Endodermal cell (in vitro differentiated cells): ENCODE measurements at regions not wholly inside any gene's neighbourhood (a gene's known extent, or its start where the extent isn't known, plus 50 kb on each side); places are given as distances from the start of the nearest gene placed in this dataset.

Experiments used
- DNase-seq: peaks from one replicate; pipeline ENCODE4 v3.0.0-alpha.2; 2017
- H3K27ac ChIP-seq: 2 replicates; pipeline ENCODE4 v1.5.1; 2013; ENCODE audit warnings: mild to moderate bottlenecking, low read depth, low read length, moderate library complexity
- H3K27me3 ChIP-seq: 2 replicates; pipeline ENCODE4 v1.6.1; 2013; ENCODE audit warnings: mild to moderate bottlenecking, low read length, moderate library complexity; ENCODE audit not compliant: insufficient read depth, control insufficient read depth, poor library complexity, severe bottlenecking
- H3K36me3 ChIP-seq: 2 replicates; pipeline ENCODE4 v1.7.0; 2013; ENCODE audit warnings: mild to moderate bottlenecking, low read length, moderate library complexity; ENCODE audit not compliant: control insufficient read depth, insufficient read depth
- H3K4me1 ChIP-seq: one replicate; pipeline ENCODE4 v1.7.0; 2013; ENCODE audit warnings: low read length; ENCODE audit not compliant: control insufficient read depth, insufficient read depth
- H3K4me3 ChIP-seq: 2 replicates; pipeline ENCODE4 v1.5.1; 2013; ENCODE audit warnings: mild to moderate bottlenecking, low read length, moderate library complexity
- H3K9ac ChIP-seq: 2 replicates; pipeline ENCODE4 v1.6.1; 2013; ENCODE audit warnings: mild to moderate bottlenecking, low read length, moderate library complexity; ENCODE audit not compliant: poor library complexity, severe bottlenecking; ENCODE audit errors: extremely low read depth
- H3K9me3 ChIP-seq: 2 replicates; pipeline ENCODE4 v1.6.1; 2013; ENCODE audit warnings: mild to moderate bottlenecking, low read length, moderate library complexity; ENCODE audit not compliant: control insufficient read depth
- H3K27ac Mint-ChIP-seq: 2 replicates; pipeline ENCODE4 v1.8.0; 2020; ENCODE audit warnings: mixed read lengths
- H3K27me3 Mint-ChIP-seq: 2 replicates; pipeline ENCODE4 v1.8.0; 2021; ENCODE audit warnings: mild to moderate bottlenecking, mixed read lengths; ENCODE audit not compliant: insufficient read depth
- H3K36me3 Mint-ChIP-seq: 2 replicates; pipeline ENCODE4 v1.8.0; 2020; ENCODE audit warnings: low read depth, mixed read lengths
- H3K4me1 Mint-ChIP-seq: 2 replicates; pipeline ENCODE4 v1.8.0; 2020; ENCODE audit warnings: mixed read lengths
- H3K4me3 Mint-ChIP-seq: 2 replicates; pipeline ENCODE4 v1.8.0; 2020; ENCODE audit warnings: mild to moderate bottlenecking, moderate library complexity, mixed read lengths
- H3K9me3 Mint-ChIP-seq: 2 replicates; pipeline ENCODE4 v1.8.0; 2020; ENCODE audit warnings: mild to moderate bottlenecking, mixed read lengths
- WGBS, 2 experiments: methylation state at CpG; one replicate each; pipeline versions ENCODE4 v1.1.5 to v1.1.7; 2013; ENCODE audit warnings: missing lambda C conversion rate in 2 of 2, mixed read lengths in 1 of 2; ENCODE audit not compliant: insufficient coverage in 1 of 2, insufficient read length in 1 of 2; 5-methylcytosine and 5-hydroxymethylcytosine counted together
- TF ChIP-seq, protein P1 (sequence below): fragments of 200-600 bp; sonication (generic); conservative IDR thresholded peaks from 2 replicates; pipeline ENCODE4 v1.5.0; 2021; ENCODE audit warnings: antibody characterized with exemption, mild to moderate bottlenecking

DNA sequence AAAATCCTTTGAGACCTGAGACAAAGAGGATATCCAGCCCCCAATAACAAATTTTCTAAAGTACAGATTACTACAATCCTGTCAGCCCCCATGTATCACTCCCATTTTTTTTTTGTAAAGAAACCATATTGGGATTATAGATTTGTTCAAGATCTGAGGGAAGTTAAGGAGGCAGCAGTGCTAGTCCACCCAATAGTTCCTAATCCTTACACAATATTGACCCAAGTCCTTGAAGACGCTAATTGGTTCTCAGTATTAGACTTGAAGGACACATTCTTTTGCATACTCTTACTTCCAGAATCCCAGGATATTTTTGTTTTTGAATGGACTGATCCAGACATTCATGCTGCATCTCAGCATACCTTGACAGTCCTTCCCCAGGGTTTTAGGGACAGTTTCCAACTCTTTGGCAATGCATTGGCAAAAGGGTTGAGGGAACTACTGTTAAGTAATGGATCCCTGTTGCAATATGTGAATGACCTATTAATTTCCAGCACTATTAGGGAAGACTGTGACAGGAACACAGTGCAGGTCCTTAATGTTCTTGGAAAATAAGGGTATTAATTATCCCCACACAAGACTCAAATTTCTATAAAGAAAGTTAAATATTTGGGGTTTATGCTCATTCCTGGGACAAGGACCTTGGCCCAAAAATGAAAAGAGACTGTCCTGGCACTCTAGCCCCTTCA, 1519.5 kb upstream of the SEL1L start:
- Mint-ChIP-seq H3K27me3 (no peaks in the 10 kb centered on the region), H3K4me3 (no peak overlapping the region), H3K27ac (no peak overlapping the region), H3K36me3 (no peaks in the 10 kb centered on the region), H3K4me1 (no peaks in the 10 kb centered on the region), H3K9me3 (no peaks in the 10 kb centered on the region)
- Histone ChIP-seq H3K9ac (no peak overlapping the region), H3K9me3 (no peaks in the 10 kb centered on the region), H3K4me3 (no peak overlapping the region), H3K27me3 (no peaks in the 10 kb centered on the region), H3K36me3 (no peaks in the 10 kb centered on the region), H3K27ac (no peak overlapping the region), H3K4me1 (no peaks in the 10 kb centered on the region)
- TF ChIP-seq, protein P1, sequence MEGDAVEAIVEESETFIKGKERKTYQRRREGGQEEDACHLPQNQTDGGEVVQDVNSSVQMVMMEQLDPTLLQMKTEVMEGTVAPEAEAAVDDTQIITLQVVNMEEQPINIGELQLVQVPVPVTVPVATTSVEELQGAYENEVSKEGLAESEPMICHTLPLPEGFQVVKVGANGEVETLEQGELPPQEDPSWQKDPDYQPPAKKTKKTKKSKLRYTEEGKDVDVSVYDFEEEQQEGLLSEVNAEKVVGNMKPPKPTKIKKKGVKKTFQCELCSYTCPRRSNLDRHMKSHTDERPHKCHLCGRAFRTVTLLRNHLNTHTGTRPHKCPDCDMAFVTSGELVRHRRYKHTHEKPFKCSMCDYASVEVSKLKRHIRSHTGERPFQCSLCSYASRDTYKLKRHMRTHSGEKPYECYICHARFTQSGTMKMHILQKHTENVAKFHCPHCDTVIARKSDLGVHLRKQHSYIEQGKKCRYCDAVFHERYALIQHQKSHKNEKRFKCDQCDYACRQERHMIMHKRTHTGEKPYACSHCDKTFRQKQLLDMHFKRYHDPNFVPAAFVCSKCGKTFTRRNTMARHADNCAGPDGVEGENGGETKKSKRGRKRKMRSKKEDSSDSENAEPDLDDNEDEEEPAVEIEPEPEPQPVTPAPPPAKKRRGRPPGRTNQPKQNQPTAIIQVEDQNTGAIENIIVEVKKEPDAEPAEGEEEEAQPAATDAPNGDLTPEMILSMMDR: no peak
- WGBS, 2 experiments: 96% methylated on average over 1 of the region's 1 CpG; no CpG with 5 or more reads in 1 of the 2 experiments
- no peak for DNase-seq

DNA sequence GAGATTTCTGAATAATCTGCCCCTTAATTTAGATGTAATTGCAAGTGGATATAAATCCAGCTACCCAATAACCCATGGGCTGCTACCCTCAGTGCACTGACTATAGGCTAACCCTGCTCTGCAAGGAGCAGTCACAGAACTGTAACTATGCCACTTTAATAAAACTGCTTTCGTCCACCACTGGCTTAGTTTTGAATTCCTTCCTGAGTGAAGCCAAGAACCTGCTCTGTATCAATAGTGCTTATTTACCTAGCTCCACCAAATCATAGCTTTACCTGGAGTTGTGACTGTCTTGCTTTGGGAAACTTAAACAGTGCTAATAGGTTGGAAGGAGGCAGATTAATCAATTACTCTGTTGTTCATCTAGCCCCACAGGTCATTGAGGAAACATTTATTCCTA, 1524.4 kb upstream of the SEL1L start:
- no peak for DNase-seq
- no peak overlapping the region for H3K27ac ChIP-seq
- no peaks in the 10 kb centered on the region for H3K4me1 ChIP-seq
- Mint-ChIP-seq H3K9me3 (no peaks in the 10 kb centered on the region), H3K27me3 (no peaks in the 10 kb centered on the region), H3K4me1 (peaks cover 3% of the 10 kb centered on the region), H3K36me3 (no peaks in the 10 kb centered on the region), H3K27ac (no peak overlapping the region), H3K4me3 (no peak overlapping the region)
- WGBS, 2 experiments: 80 to 91% methylated on average over 1 of the region's 1 CpG
- H3K4me3 ChIP-seq: no peak overlapping the region
- no peak overlapping the region for H3K9ac ChIP-seq
- no peaks in the 10 kb centered on the region for H3K27me3 ChIP-seq
- no peaks in the 10 kb centered on the region for H3K9me3 ChIP-seq
- no peaks in the 10 kb centered on the region for H3K36me3 ChIP-seq
- TF ChIP-seq, protein P1: no peak

DNA sequence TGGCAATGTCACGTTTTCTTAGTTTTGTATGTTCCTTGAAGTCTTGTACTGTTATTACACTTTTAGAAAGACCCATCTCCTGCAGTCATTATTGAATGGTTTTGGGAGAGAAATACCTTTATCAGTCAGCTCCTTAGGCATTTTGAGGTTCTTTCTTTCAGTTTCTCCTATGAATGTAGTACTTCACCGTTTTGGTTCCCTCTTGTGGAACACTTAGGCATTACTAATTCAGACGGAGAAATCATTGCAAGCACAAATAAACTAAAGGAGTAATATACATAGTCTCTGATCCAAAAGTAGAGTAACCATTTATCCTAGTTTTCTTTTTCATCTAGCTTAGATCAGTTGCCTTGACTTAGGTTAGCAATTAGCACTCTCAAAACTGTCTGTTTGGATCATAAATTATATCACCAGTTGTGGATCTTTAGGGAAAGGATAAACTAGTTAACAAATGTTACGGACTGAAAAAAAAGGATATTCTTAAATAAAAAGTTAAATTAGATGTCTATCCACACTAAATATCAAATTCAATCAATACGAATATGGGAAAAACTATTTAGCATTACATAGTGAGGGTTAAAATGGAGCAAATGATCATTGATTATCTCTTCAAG, 1538.3 kb upstream of the SEL1L start:
- H3K9ac ChIP-seq: no peak overlapping the region
- no peak overlapping the region for H3K4me3 ChIP-seq
- H3K4me3 Mint-ChIP-seq: no peak overlapping the region
- H3K9me3 Mint-ChIP-seq: no peaks in the 10 kb centered on the region
- no peaks in the 10 kb centered on the region for H3K36me3 ChIP-seq
- H3K27ac ChIP-seq: no peak overlapping the region
- H3K27me3 ChIP-seq: no peaks in the 10 kb centered on the region
- H3K27me3 Mint-ChIP-seq: no peaks in the 10 kb centered on the region
- H3K36me3 Mint-ChIP-seq: no peaks in the 10 kb centered on the region
- 22% methylated on average over 3 of the region's 5 CpGs; no CpG with 5 or more reads in 1 of the 2 experiments for WGBS, 2 experiments
- H3K27ac Mint-ChIP-seq: no peak overlapping the region
- H3K4me1 ChIP-seq: no peaks in the 10 kb centered on the region
- H3K4me1 Mint-ChIP-seq: no peaks in the 10 kb centered on the region
- TF ChIP-seq, protein P1: peak; percentile 83
- H3K9me3 ChIP-seq: no peaks in the 10 kb centered on the region
- DNase-seq: no peak
